ENCODE measurements at regions not wholly inside any gene's neighbourhood (a gene's known extent, or its start where the extent isn't known, plus 50 kb on each side); places are given as distances from the start of the nearest gene placed in this dataset.

DNA sequence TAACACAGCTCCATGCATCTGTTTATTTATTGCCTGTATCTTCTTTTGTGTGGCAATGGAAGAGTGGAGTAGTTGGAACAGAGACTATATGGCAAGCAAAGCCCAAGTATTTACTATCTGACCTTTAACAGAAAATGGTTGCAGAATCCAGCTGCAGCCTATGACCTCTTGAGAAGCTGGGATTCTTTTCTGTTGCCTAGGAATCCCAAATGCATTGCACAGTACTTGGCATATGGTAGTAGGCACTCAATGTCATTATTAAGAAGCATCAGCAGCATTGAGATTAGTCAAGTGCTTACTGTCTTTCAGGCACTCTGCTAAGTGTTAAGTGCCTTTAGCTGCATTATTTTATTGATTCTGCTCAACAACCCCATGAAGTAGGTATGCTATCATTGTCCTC lies 331.6 kb downstream of the CCDC85A start:
- Histone ChIP-seq H3K9me3 (replicated peaks in 1 of 3) (no peaks in the 10 kb centered on the region), H3K27ac (no peak overlapping the region), H3K27me3 (no peaks in the 10 kb centered on the region), H3K4me3 (no peak overlapping the region), H3K36me3 (replicated peaks in 1 of 2) (no peaks in the 10 kb centered on the region), H3K4me1 (replicated peaks in 1 of 2) (no peaks in the 10 kb centered on the region)
- no peak for DNase-seq
- TF ChIP-seq, protein P1, sequence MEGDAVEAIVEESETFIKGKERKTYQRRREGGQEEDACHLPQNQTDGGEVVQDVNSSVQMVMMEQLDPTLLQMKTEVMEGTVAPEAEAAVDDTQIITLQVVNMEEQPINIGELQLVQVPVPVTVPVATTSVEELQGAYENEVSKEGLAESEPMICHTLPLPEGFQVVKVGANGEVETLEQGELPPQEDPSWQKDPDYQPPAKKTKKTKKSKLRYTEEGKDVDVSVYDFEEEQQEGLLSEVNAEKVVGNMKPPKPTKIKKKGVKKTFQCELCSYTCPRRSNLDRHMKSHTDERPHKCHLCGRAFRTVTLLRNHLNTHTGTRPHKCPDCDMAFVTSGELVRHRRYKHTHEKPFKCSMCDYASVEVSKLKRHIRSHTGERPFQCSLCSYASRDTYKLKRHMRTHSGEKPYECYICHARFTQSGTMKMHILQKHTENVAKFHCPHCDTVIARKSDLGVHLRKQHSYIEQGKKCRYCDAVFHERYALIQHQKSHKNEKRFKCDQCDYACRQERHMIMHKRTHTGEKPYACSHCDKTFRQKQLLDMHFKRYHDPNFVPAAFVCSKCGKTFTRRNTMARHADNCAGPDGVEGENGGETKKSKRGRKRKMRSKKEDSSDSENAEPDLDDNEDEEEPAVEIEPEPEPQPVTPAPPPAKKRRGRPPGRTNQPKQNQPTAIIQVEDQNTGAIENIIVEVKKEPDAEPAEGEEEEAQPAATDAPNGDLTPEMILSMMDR (IDR thresholded peaks at IDR 0.05): no peak
- no peak for TF ChIP-seq POLR2A (IDR thresholded peaks at IDR 0.05)
- intact Hi-C loops (cut with DNase I): no loop called here

DNA sequence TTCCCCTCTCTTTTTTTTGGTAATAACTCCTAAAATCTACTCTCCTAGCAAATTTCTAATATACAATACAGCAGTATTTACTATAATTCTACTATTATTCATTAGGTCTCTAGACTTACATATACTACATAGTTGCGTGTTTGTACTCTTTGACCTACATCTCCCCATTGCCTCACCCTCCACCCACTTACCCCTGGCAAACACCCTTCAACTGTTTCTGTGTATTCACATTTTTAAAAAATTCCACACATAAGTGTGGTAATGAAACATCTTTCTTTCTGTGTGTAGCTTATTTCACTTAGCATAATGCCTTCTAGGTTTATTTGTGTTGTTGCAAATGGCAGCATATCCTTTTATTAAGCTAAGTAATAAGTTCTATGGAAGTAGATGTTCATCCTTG lies 336.0 kb downstream of the CCDC85A start:
- no peak for TF ChIP-seq POLR2A (IDR thresholded peaks at IDR 0.05)
- TF ChIP-seq, protein P1 (IDR thresholded peaks at IDR 0.05): no peak
- no peak for DNase-seq
- Histone ChIP-seq H3K27me3 (no peaks in the 10 kb centered on the region), H3K36me3 (replicated peaks in 1 of 2) (no peaks in the 10 kb centered on the region), H3K27ac (no peak overlapping the region), H3K4me1 (replicated peaks in 1 of 2) (no peaks in the 10 kb centered on the region), H3K4me3 (no peak overlapping the region), H3K9me3 (replicated peaks in 1 of 3) (no peaks in the 10 kb centered on the region)
- intact Hi-C loops (cut with DNase I): no loop called here
- 0 to 74% (median 0%) methylated on average over 1 of the region's 1 CpG for WGBS, 4 donors

DNA sequence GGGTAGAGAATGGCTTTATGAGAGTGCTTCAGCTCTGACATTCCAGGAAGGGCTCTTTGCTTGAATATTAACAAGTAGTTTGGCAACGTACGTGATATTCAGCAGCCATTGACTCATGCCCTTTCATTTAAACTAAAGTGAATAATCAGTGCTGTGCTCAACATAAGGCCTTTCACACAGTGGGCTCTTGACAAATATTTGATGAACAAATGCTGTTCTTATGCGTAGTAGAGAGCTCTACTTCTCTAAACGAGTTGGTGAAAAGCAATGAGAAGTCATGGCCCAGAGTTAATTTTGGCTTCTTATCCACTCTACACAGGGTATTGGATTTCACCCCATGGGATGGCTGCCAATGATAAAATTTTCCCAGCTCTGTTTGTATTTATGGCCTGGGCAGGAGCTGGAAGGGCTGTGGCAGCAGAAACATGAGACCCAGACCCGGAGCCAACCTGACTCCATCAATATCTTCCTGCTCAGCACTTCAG lies 338.9 kb downstream of the CCDC85A start:
- WGBS, 4 donors: 41 to 57% (median 44%) methylated on average over 5 of the region's 5 CpGs
- no peak for TF ChIP-seq POLR2A (IDR thresholded peaks at IDR 0.05)
- TF ChIP-seq, protein P1 (IDR thresholded peaks at IDR 0.05): no peak
- Histone ChIP-seq H3K4me1 (replicated peaks in 1 of 2) (no peaks in the 10 kb centered on the region), H3K27me3 (no peaks in the 10 kb centered on the region), H3K9me3 (replicated peaks in 1 of 3) (no peaks in the 10 kb centered on the region), H3K4me3 (no peak overlapping the region), H3K36me3 (replicated peaks in 1 of 2) (no peaks in the 10 kb centered on the region), H3K27ac (no peak overlapping the region)
- intact Hi-C loops (cut with DNase I): no loop called here
- DNase-seq: no peak

DNA sequence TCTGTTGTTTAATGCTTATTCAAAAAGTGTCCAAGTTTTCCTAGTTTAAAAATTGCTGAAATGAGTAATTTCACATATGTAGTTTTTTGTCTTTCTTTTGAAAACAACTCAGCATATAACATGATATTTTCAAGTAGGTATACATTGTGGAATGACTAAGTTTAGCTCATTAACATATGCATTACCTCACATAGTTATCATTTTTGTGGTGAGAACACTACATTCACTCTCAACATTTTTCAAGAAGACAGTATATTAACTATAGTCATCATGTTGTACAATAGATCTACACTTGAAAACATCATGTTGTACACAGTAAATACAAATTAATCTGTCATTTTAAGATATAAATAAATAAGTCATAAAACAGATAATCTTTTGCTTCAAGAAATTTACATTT lies 340.0 kb downstream of the CCDC85A start:
- TF ChIP-seq, protein P1 (IDR thresholded peaks at IDR 0.05): no peak
- no peak for TF ChIP-seq POLR2A (IDR thresholded peaks at IDR 0.05)
- Histone ChIP-seq H3K27ac (no peak overlapping the region), H3K4me3 (no peak overlapping the region), H3K4me1 (replicated peaks in 1 of 2) (no peaks in the 10 kb centered on the region), H3K27me3 (no peaks in the 10 kb centered on the region), H3K9me3 (replicated peaks in 1 of 3) (no peaks in the 10 kb centered on the region), H3K36me3 (replicated peaks in 1 of 2) (no peaks in the 10 kb centered on the region)
- intact Hi-C loops (cut with DNase I): no loop called here
- DNase-seq: no peak
